ENCODE measurements at regions not wholly inside any gene's neighbourhood (a gene's known extent, or its start where the extent isn't known, plus 50 kb on each side); places are given as distances from the start of the nearest gene placed in this dataset.

DNA sequence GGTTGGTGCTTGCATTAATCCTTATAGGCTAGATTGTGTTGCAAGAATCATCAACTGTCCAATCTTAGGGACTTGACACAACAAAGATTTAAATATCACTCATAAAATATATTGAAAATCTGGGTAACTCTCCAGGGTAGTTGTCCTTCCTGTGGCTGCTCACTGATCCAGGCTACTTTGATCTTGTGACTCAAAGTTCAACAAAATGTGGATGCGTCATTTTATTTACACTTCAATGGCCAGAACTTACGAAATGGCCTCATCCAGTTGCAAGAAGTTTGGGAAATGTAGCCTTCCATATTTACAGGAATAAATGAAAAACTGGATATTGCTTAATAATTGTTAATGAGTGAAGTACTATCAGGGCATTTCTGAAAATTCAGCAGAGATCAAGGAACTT, 235.5 kb upstream of the ACTBL2 start:
- TF ChIP-seq CTCF (IDR thresholded peaks at IDR 0.05) (no peak), POLR2A (IDR thresholded peaks at IDR 0.05) (no peak), POLR2AphosphoS5 (IDR thresholded peaks at IDR 0.05) (no peak)
